ENCODE measurements at regions not wholly inside any gene's neighbourhood (a gene's known extent, or its start where the extent isn't known, plus 50 kb on each side); places are given as distances from the start of the nearest gene placed in this dataset.

- TF ChIP-seq CTCF (IDR thresholded peaks at IDR 0.05), result no peak
- TF ChIP-seq POLR2A (IDR thresholded peaks at IDR 0.05), result no peak
Measured at GRCh38 chr21:24163539-24163938, 1443.7 kb downstream of the MRPL39 start.

All from body of pancreas (tissue), 4 donors.